ENCODE measurements at regions not wholly inside any gene's neighbourhood (a gene's known extent, or its start where the extent isn't known, plus 50 kb on each side); places are given as distances from the start of the nearest gene placed in this dataset.

- TF ChIP-seq EZH2 (optimal IDR thresholded peaks at IDR 0.05; ENCODE audit: low read depth, low read length) (no peak), CTCF (IDR thresholded peaks at IDR 0.05; ENCODE audit: low read length) (no peak)
Observed at GRCh38 chr4:138867404-138867803, 148.2 kb upstream of the NOCT start.
